ENCODE measurements at regions not wholly inside any gene's neighbourhood (a gene's known extent, or its start where the extent isn't known, plus 50 kb on each side); places are given as distances from the start of the nearest gene placed in this dataset.

- TF ChIP-seq CTCF (IDR thresholded peaks at IDR 0.05; ENCODE audit: insufficient read depth, low read depth, low read length) (no peak), EZH2 (IDR thresholded peaks at IDR 0.05; ENCODE audit: insufficient read depth, low read length) (no peak)
These were observed 601.3 kb downstream of the SPRY1 start for GRCh38 chr4:123997776-123998449.
